ENCODE measurements at regions not wholly inside any gene's neighbourhood (a gene's known extent, or its start where the extent isn't known, plus 50 kb on each side); places are given as distances from the start of the nearest gene placed in this dataset.

- Histone ChIP-seq H3K4me1 (ENCODE audit: control insufficient read depth, insufficient read depth, low read length) (no peaks in the 10 kb centered on the region), H3K27ac (ENCODE audit: low read length) (no peak overlapping the region), H3K4me3 (ENCODE audit: low read length) (no peak overlapping the region), H3K9me3 (ENCODE audit: control insufficient read depth, insufficient read depth, low read length) (no peaks in the 10 kb centered on the region), H3K27me3 (ENCODE audit: control insufficient read depth, insufficient read depth, low read length) (no peaks in the 10 kb centered on the region), H3K36me3 (ENCODE audit: control insufficient read depth, insufficient read depth, low read length) (no peaks in the 10 kb centered on the region)
- no peaks in the 10 kb centered on the region for H3K36me3 Mint-ChIP-seq
- TF ChIP-seq CTCF (IDR thresholded peaks at IDR 0.05): no peak
- H3K4me1 Mint-ChIP-seq: no peaks in the 10 kb centered on the region
- 51% methylated on average over 2 of the region's 2 CpGs for WGBS (ENCODE audit: insufficient coverage)
- ATAC-seq: no peak
- no peaks in the 10 kb centered on the region for H3K27me3 Mint-ChIP-seq (ENCODE audit: low read depth in 2 of 2)
- H3K4me3 Mint-ChIP-seq: no peak overlapping the region
- H3K27ac Mint-ChIP-seq: no peak overlapping the region
- no peak for DNase-seq
- intact Hi-C loops (cut with micrococcal nuclease): no loop called here
- H3K9me3 Mint-ChIP-seq: peaks cover 2 to 3% of the 10 kb centered on the region in 2 donors
Observed at GRCh38 chr10:111836571-111836970, 347.0 kb downstream of the GPAM start.

- ATAC-seq (no peak), DNase-seq (no peak)
- no peak for TF ChIP-seq CTCF (IDR thresholded peaks at IDR 0.05)
- WGBS (ENCODE audit: insufficient coverage): 50% methylated on average over 1 of the region's 2 CpGs
- intact Hi-C loops (cut with micrococcal nuclease): no loop called here
- H3K27ac Mint-ChIP-seq: no peak overlapping the region
- H3K27me3 ChIP-seq (ENCODE audit: control insufficient read depth, insufficient read depth, low read length): no peaks in the 10 kb centered on the region
- H3K27me3 Mint-ChIP-seq (ENCODE audit: low read depth in 2 of 2): no peaks in the 10 kb centered on the region
- no peaks in the 10 kb centered on the region for H3K36me3 Mint-ChIP-seq
- H3K9me3 Mint-ChIP-seq: peaks cover 2 to 3% of the 10 kb centered on the region in 2 donors
- H3K9me3 ChIP-seq (ENCODE audit: control insufficient read depth, insufficient read depth, low read length): no peaks in the 10 kb centered on the region
- no peak overlapping the region for H3K4me3 Mint-ChIP-seq
- H3K36me3 ChIP-seq (ENCODE audit: control insufficient read depth, insufficient read depth, low read length): no peaks in the 10 kb centered on the region
- H3K4me1 Mint-ChIP-seq: no peaks in the 10 kb centered on the region
- H3K27ac ChIP-seq (ENCODE audit: low read length): no peak overlapping the region
- no peak overlapping the region for H3K4me3 ChIP-seq (ENCODE audit: low read length)
- H3K4me1 ChIP-seq (ENCODE audit: control insufficient read depth, insufficient read depth, low read length): no peaks in the 10 kb centered on the region
Observed at GRCh38 chr10:111837086-111837485, 346.5 kb downstream of the GPAM start.

- no peak overlapping the region for H3K4me3 Mint-ChIP-seq
- intact Hi-C loops (cut with micrococcal nuclease): no loop called here
- no peak overlapping the region for H3K27ac Mint-ChIP-seq
- 75% methylated on average over 2 of the region's 2 CpGs for WGBS (ENCODE audit: insufficient coverage)
- no peaks in the 10 kb centered on the region for H3K36me3 Mint-ChIP-seq
- Histone ChIP-seq H3K27ac (ENCODE audit: low read length) (no peak overlapping the region), H3K9me3 (ENCODE audit: control insufficient read depth, insufficient read depth, low read length) (no peaks in the 10 kb centered on the region), H3K4me1 (ENCODE audit: control insufficient read depth, insufficient read depth, low read length) (no peaks in the 10 kb centered on the region), H3K36me3 (ENCODE audit: control insufficient read depth, insufficient read depth, low read length) (no peaks in the 10 kb centered on the region), H3K27me3 (ENCODE audit: control insufficient read depth, insufficient read depth, low read length) (no peaks in the 10 kb centered on the region), H3K4me3 (ENCODE audit: low read length) (no peak overlapping the region)
- H3K27me3 Mint-ChIP-seq (ENCODE audit: low read depth in 2 of 2): no peaks in the 10 kb centered on the region
- DNase-seq (no peak), ATAC-seq (no peak)
- H3K4me1 Mint-ChIP-seq: no peaks in the 10 kb centered on the region
- no peak for TF ChIP-seq CTCF (IDR thresholded peaks at IDR 0.05)
- peaks cover 2 to 3% of the 10 kb centered on the region in 2 donors for H3K9me3 Mint-ChIP-seq
Observed at GRCh38 chr10:111837985-111838384, 345.6 kb downstream of the GPAM start.

GRCh38 chr10:111840546-111840945 is 343.0 kb downstream of the GPAM start:
- intact Hi-C loops (cut with micrococcal nuclease): no loop called here
- no peak overlapping the region for H3K4me3 Mint-ChIP-seq
- peaks cover 4 to 6% of the 10 kb centered on the region in 2 donors for H3K9me3 Mint-ChIP-seq
- no peak overlapping the region for H3K27ac Mint-ChIP-seq
- no peaks in the 10 kb centered on the region for H3K36me3 ChIP-seq (ENCODE audit: control insufficient read depth, insufficient read depth, low read length)
- no peaks in the 10 kb centered on the region for H3K27me3 Mint-ChIP-seq (ENCODE audit: low read depth in 2 of 2)
- H3K9me3 ChIP-seq (ENCODE audit: control insufficient read depth, insufficient read depth, low read length): no peaks in the 10 kb centered on the region
- no peaks in the 10 kb centered on the region for H3K27me3 ChIP-seq (ENCODE audit: control insufficient read depth, insufficient read depth, low read length)
- no peaks in the 10 kb centered on the region for H3K4me1 Mint-ChIP-seq
- no peaks in the 10 kb centered on the region for H3K4me1 ChIP-seq (ENCODE audit: control insufficient read depth, insufficient read depth, low read length)
- no peak for DNase-seq
- H3K4me3 ChIP-seq (ENCODE audit: low read length): no peak overlapping the region
- no peak for TF ChIP-seq CTCF (IDR thresholded peaks at IDR 0.05)
- no peak overlapping the region for H3K27ac ChIP-seq (ENCODE audit: low read length)
- no peak for ATAC-seq
- H3K36me3 Mint-ChIP-seq: no peaks in the 10 kb centered on the region
